ENCODE measurements at regions not wholly inside any gene's neighbourhood (a gene's known extent, or its start where the extent isn't known, plus 50 kb on each side); places are given as distances from the start of the nearest gene placed in this dataset.

- no peak for TF ChIP-seq POLR2A (IDR thresholded peaks at IDR 0.05; ENCODE audit: control extremely low read depth in 1 of 2, low read depth in 2 of 2, low read length in 2 of 2)
- no peak for TF ChIP-seq GABPA (IDR thresholded peaks at IDR 0.05; ENCODE audit: borderline replicate concordance, insufficient read depth, low read length)
These were observed 69.9 kb upstream of the MYL10 start for GRCh38 chr7:101698964-101699363.
